B cell (primary cell): ENCODE measurements at regions not wholly inside any gene's neighbourhood (a gene's known extent, or its start where the extent isn't known, plus 50 kb on each side); places are given as distances from the start of the nearest gene placed in this dataset.

ENCODE experiments used
- EZH2 ChIP-seq: IDR thresholded peaks from 2 replicates; pipeline ENCODE4 v1.6.1; 2012; ENCODE audit warnings: borderline replicate concordance, low read depth, mild to moderate bottlenecking, moderate library complexity, low read length; ENCODE audit not compliant: insufficient read depth, poor library complexity, severe bottlenecking
- TF ChIP-seq, protein P1 (sequence below): fragments of 200-600 bp; IDR thresholded peaks from one replicate; pipeline ENCODE4 v1.8.0; 2022; ENCODE audit warnings: antibody characterized with exemption, mild to moderate bottlenecking

DNA sequence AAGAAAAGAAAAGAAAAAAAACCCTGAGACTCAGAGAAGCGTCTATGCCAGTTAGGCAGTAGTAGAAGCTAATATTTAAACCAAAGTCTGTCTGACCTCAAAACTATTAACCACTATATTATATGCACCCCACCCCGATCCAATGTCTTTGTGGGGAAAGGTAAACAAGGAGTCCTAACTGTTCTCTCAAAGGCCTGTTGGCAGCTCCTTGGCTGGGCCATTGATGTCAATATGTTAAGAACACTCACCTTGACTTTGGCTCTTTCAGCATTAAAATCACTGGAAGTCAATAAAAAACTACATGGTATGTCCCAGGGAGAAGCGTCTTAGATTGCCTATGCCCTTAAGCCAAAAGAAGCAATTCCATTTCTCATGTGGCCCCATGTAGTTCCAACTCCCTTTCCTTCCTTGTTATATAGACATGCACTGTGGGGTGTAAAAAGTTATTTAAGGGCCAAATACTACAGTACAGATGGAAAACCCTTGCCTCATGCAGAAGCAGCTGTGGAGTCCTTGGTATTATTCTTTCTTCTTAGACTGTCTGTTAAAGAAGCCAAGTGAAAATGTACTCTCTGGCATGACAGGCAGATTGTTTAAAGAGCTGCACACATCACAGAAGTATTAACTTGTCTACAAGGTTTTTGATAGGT lies 308.6 kb upstream of the RPS23 start:
- TF ChIP-seq, protein P1, sequence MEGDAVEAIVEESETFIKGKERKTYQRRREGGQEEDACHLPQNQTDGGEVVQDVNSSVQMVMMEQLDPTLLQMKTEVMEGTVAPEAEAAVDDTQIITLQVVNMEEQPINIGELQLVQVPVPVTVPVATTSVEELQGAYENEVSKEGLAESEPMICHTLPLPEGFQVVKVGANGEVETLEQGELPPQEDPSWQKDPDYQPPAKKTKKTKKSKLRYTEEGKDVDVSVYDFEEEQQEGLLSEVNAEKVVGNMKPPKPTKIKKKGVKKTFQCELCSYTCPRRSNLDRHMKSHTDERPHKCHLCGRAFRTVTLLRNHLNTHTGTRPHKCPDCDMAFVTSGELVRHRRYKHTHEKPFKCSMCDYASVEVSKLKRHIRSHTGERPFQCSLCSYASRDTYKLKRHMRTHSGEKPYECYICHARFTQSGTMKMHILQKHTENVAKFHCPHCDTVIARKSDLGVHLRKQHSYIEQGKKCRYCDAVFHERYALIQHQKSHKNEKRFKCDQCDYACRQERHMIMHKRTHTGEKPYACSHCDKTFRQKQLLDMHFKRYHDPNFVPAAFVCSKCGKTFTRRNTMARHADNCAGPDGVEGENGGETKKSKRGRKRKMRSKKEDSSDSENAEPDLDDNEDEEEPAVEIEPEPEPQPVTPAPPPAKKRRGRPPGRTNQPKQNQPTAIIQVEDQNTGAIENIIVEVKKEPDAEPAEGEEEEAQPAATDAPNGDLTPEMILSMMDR: no peak
- no peak for TF ChIP-seq EZH2
